Stomach (tissue), 8 donors: ENCODE measurements at regions not wholly inside any gene's neighbourhood (a gene's known extent, or its start where the extent isn't known, plus 50 kb on each side); places are given as distances from the start of the nearest gene placed in this dataset.

Experiments
- DNase-seq, 2 donors: peaks; one replicate each; pipeline versions ENCODE4 v3.0.0 to v3.0.0-alpha.2; 2013 to 2019
- H3K27ac ChIP-seq, 5 donors: fragments of 200-600 bp in 4 of 5; sonication (generic) in 4 of 5; one replicate each; pipeline ENCODE4 v1.5.1; 2013 to 2019; ENCODE audit warnings: mild to moderate bottlenecking in 1 of 5, moderate library complexity in 1 of 5
- H3K27me3 ChIP-seq, 3 donors: fragments of 200-600 bp; sonication (generic); one replicate each; pipeline ENCODE4 v1.5.1; 2017 to 2019; ENCODE audit warnings: mixed run types in 1 of 3
- H3K36me3 ChIP-seq, 4 donors: fragments of 200-600 bp; sonication (generic); 1 replicate in 3 of 4; 2 replicates in 1 of 4; pipeline ENCODE4 v1.5.1; 2016 to 2019
- H3K4me1 ChIP-seq, 4 donors: fragments of 200-600 bp; sonication (generic); one replicate each; pipeline ENCODE4 v1.5.1; 2016 to 2019
- H3K4me3 ChIP-seq, 4 donors: fragments of 200-600 bp; sonication (generic) in 3 of 4; one replicate each; pipeline ENCODE4 v1.5.1; 2016 to 2019; ENCODE audit warnings: mild to moderate bottlenecking in 1 of 4
- H3K9me3 ChIP-seq, 4 donors: fragments of 200-600 bp; sonication (generic); one replicate each; pipeline ENCODE4 v1.5.1; 2016 to 2019
- CTCF ChIP-seq, 7 experiments: fragments of 450-650 bp in 4 of 7; fragments of 200-600 bp in 3 of 7; sonication (generic) in 3 of 7; IDR thresholded peaks; one replicate each; pipeline ENCODE4 v1.5.1; 2016 to 2019; ENCODE audit warnings: antibody characterized with exemption in 7 of 7, control low read depth in 2 of 7, mild to moderate bottlenecking in 1 of 7
- EP300 ChIP-seq: sonication (generic); formaldehyde crosslinking; IDR thresholded peaks from one replicate; pipeline ENCODE4 v1.6.1; 2017; ENCODE audit warnings: antibody characterized with exemption
- POLR2A ChIP-seq, 4 donors: fragments of 450-650 bp; IDR thresholded peaks; one replicate each; pipeline ENCODE4 v1.6.1; 2016; ENCODE audit warnings: antibody characterized with exemption in 4 of 4, control low read depth in 2 of 4, mild to moderate bottlenecking in 1 of 4, moderate library complexity in 1 of 4
- POLR2AphosphoS5 ChIP-seq, 3 donors: sonication (generic); formaldehyde crosslinking; IDR thresholded peaks; one replicate each; pipeline ENCODE4 v1.6.1; 2016; ENCODE audit warnings: antibody characterized with exemption in 3 of 3
- WGBS, 5 donors: extraction: QIAGEN DNeasy Blood & Tissue Kit in 3 of 5; methylation state at CpG; one replicate each; pipeline versions ENCODE4 v1.1.5 to v1.1.7; 2013 to 2018; 5-methylcytosine and 5-hydroxymethylcytosine counted together
- intact Hi-C: fragments of 100-400 bp; cut with DNase I; formaldehyde crosslinking; loops from one replicate; pipeline ENCODE4 v1.15.1; 2023; ENCODE audit warnings: low total_unique reads
- donor health status: healthy with polysubstance abuse.
- donor health status: Bipolar disorder and iron deficiency.
- donor health status: healthy.

DNA sequence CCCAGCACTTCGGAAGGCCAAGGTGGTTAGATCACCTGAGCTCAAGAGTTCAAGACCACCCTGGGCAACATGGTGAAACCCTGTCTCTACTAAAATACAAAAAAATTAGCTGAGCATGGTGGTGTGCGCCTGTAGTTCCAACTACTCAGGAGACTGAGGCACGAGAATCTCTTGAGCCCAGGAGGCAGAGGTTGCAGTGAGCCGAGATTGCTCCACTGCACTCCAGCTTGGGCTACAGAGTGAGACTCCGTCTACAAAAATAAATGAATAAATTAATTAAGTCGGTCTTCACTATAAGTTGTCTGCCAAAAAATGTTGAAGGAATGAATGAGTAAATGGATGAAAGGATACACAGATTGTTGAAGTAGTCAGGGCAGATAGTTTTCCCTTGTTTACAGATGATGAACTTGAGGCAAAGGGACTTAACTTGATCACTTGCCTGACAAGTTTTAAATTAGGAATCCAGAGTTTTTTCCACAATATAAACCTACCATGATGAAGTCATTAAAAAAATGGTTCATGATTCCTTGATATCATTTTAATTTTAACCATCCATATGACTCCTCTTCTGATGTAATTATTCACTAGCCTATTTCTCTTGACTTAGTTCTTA is 130.8 kb downstream of the TLR5 start:
- H3K9me3 ChIP-seq = no peaks in the 10 kb centered on the region
- 89 to 95% (median 93%) methylated on average over 6 of the region's 6 CpGs for WGBS, 5 donors
- intact Hi-C loops = no loop called here

GRCh38 chr1:223012938-223013337 is 130.1 kb downstream of the TLR5 start:
- no peak for DNase-seq
- Histone ChIP-seq H3K4me1 (peaks cover 0 to 16% (median 8%) of the 10 kb centered on the region in 4 donors), H3K27ac (no peak overlapping the region), H3K4me3 (no peak overlapping the region), H3K36me3 (no peaks in the 10 kb centered on the region), H3K9me3 (no peaks in the 10 kb centered on the region), H3K27me3 (no peaks in the 10 kb centered on the region)
- intact Hi-C loops = no loop called here
- TF ChIP-seq POLR2AphosphoS5 (IDR thresholded peaks at IDR 0.05) = no peak
- TF ChIP-seq CTCF (IDR thresholded peaks at IDR 0.05) = no peak
- TF ChIP-seq POLR2A (IDR thresholded peaks at IDR 0.05) = no peak
- TF ChIP-seq EP300 = no peak
- 31 to 52% (median 46%) methylated on average over 2 of the region's 2 CpGs for WGBS, 5 donors

More for the DNA sequence above, 130.8 kb downstream of the TLR5 start:
- peaks cover 0 to 16% (median 8%) of the 10 kb centered on the region in 4 donors for H3K4me1 ChIP-seq
- no peak overlapping the region for H3K4me3 ChIP-seq
- no peak for DNase-seq
- no peak overlapping the region for H3K27ac ChIP-seq
- H3K36me3 ChIP-seq = no peaks in the 10 kb centered on the region
- TF ChIP-seq CTCF (IDR thresholded peaks at IDR 0.05) (no peak), POLR2A (IDR thresholded peaks at IDR 0.05) (no peak), EP300 (no peak), POLR2AphosphoS5 (IDR thresholded peaks at IDR 0.05) (no peak)
- H3K27me3 ChIP-seq = no peaks in the 10 kb centered on the region

- WGBS, 5 donors = 94 to 98% (median 97%) methylated on average over 4 of the region's 4 CpGs
- H3K4me3 ChIP-seq = no peak overlapping the region
Measured at GRCh38 chr1:223014142-223014873, 128.7 kb downstream of the TLR5 start.

GRCh38 chr1:223016381-223016780 is 126.7 kb downstream of the TLR5 start:
- no peaks in the 10 kb centered on the region for H3K36me3 ChIP-seq
- no peak for DNase-seq
- H3K27ac ChIP-seq = no peak overlapping the region
- H3K4me3 ChIP-seq = no peak overlapping the region
- TF ChIP-seq POLR2A (IDR thresholded peaks at IDR 0.05) = no peak
- no peak for TF ChIP-seq CTCF (IDR thresholded peaks at IDR 0.05)
- TF ChIP-seq POLR2AphosphoS5 (IDR thresholded peaks at IDR 0.05) = no peak
- TF ChIP-seq EP300 = no peak
- H3K9me3 ChIP-seq = no peaks in the 10 kb centered on the region
- peaks cover 0 to 5% (median 1%) of the 10 kb centered on the region in 4 donors for H3K4me1 ChIP-seq
- 81 to 93% (median 90%) methylated on average over 1 of the region's 1 CpG for WGBS, 5 donors
- intact Hi-C loops = no loop called here
- H3K27me3 ChIP-seq = no peaks in the 10 kb centered on the region

More at GRCh38 chr1:223014142-223014873, 128.7 kb downstream of the TLR5 start:
- H3K4me1 ChIP-seq = peaks cover 0 to 16% (median 8%) of the 10 kb centered on the region in 4 donors
- DNase-seq = no peak
- TF ChIP-seq POLR2AphosphoS5 (IDR thresholded peaks at IDR 0.05) (no peak), EP300 (no peak), POLR2A (IDR thresholded peaks at IDR 0.05) (no peak), CTCF (IDR thresholded peaks at IDR 0.05) (no peak)
- H3K27ac ChIP-seq = no peak overlapping the region
- no peaks in the 10 kb centered on the region for H3K9me3 ChIP-seq
- H3K36me3 ChIP-seq = no peaks in the 10 kb centered on the region
- no peaks in the 10 kb centered on the region for H3K27me3 ChIP-seq
- intact Hi-C loops = no loop called here
